Fibroblast of lung (primary cell): ENCODE measurements at regions not wholly inside any gene's neighbourhood (a gene's known extent, or its start where the extent isn't known, plus 50 kb on each side); places are given as distances from the start of the nearest gene placed in this dataset.

Source experiments
- DNase-seq, 2 donors: peaks; one replicate each; pipeline versions ENCODE4 v3.0.0 to v3.0.0-alpha.2; 2010; ENCODE audit warnings: low read depth in 2 of 2
- H2AFZ ChIP-seq: 2 replicates; pipeline ENCODE4 v1.5.1; 2012; ENCODE audit warnings: low read length, control low read depth, inconsistent platforms
- H3K27ac ChIP-seq: 2 replicates; pipeline ENCODE4 v1.5.1; 2011; ENCODE audit warnings: low read length, control low read depth; ENCODE audit not compliant: insufficient read depth
- H3K27me3 ChIP-seq: 2 replicates; pipeline ENCODE4 v1.5.1; 2011; ENCODE audit warnings: mild to moderate bottlenecking, low read length; ENCODE audit not compliant: control insufficient read depth, insufficient read depth
- H3K36me3 ChIP-seq: 2 replicates; pipeline ENCODE4 v1.5.1; 2011; ENCODE audit warnings: low read length; ENCODE audit not compliant: control insufficient read depth, insufficient read depth
- H3K4me1 ChIP-seq: 2 replicates; pipeline ENCODE4 v1.5.1; 2011; ENCODE audit warnings: low read length; ENCODE audit not compliant: control insufficient read depth, insufficient read depth; ENCODE audit errors: extremely low read depth
- H3K4me2 ChIP-seq: 2 replicates; pipeline ENCODE4 v1.5.1; 2011; ENCODE audit warnings: low read length, control low read depth; ENCODE audit not compliant: insufficient read depth; ENCODE audit errors: extremely low read depth
- H3K4me3 ChIP-seq, 4 experiments: fragments of 200-600 bp in 1 of 4; sonication (generic) in 1 of 4; replicated peaks in 1 of 4; 2 replicates each; pipeline ENCODE4 v1.5.1; 2011 to 2016; ENCODE audit warnings: low read length in 4 of 4, low read depth in 3 of 4, mild to moderate bottlenecking in 3 of 4, control low read depth in 2 of 4, inconsistent platforms in 1 of 4, mixed read lengths in 1 of 4; ENCODE audit not compliant: insufficient read depth in 1 of 4; ENCODE audit errors: control extremely low read depth in 1 of 4
- H3K79me2 ChIP-seq: 2 replicates; pipeline ENCODE4 v1.5.1; 2012; ENCODE audit warnings: mild to moderate bottlenecking, low read length, inconsistent platforms; ENCODE audit not compliant: control insufficient read depth, insufficient read depth
- H3K9ac ChIP-seq: 2 replicates; pipeline ENCODE4 v1.5.1; 2011; ENCODE audit warnings: mild to moderate bottlenecking, low read length, control low read depth; ENCODE audit not compliant: insufficient read depth
- H3K9me3 ChIP-seq: 2 replicates; pipeline ENCODE4 v1.5.1; 2012; ENCODE audit warnings: low read depth, low read length; ENCODE audit not compliant: control insufficient read depth, insufficient read depth
- H4K20me1 ChIP-seq: 2 replicates; pipeline ENCODE4 v1.5.1; 2011; ENCODE audit warnings: low read length; ENCODE audit not compliant: control insufficient read depth, insufficient read depth; ENCODE audit errors: extremely low read depth
- EZH2 ChIP-seq: IDR thresholded peaks from 2 replicates; pipeline ENCODE4 v1.5.1; 2012; ENCODE audit warnings: low read length, control low read depth, mild to moderate bottlenecking; ENCODE audit errors: missing control alignments
- TF ChIP-seq, protein P1 (sequence below), 2 donors: IDR thresholded peaks in 1 of 2; conservative IDR thresholded peaks in 1 of 2; 1 replicate in 1 of 2; 2 replicates in 1 of 2; pipeline ENCODE4 v1.5.1; 2011 to 2012; ENCODE audit warnings: low read length in 2 of 2, control low read depth in 1 of 2, inconsistent platforms in 1 of 2, low read depth in 1 of 2, mild to moderate bottlenecking in 1 of 2

GRCh38 chr5:115718927-115719326, 93.1 kb upstream of the TMED7 start:
- Histone ChIP-seq H3K4me3 (no peak overlapping the region), H4K20me1 (no peaks in the 10 kb centered on the region), H3K79me2 (no peaks in the 10 kb centered on the region), H3K9ac (no peak overlapping the region), H3K36me3 (no peaks in the 10 kb centered on the region), H3K27ac (no peak overlapping the region), H3K27me3 (no peaks in the 10 kb centered on the region), H2AFZ (no peak overlapping the region), H3K9me3 (no peaks in the 10 kb centered on the region), H3K4me1 (no peaks in the 10 kb centered on the region), H3K4me2 (no peak overlapping the region)
- no peak for TF ChIP-seq EZH2
- TF ChIP-seq, protein P1, sequence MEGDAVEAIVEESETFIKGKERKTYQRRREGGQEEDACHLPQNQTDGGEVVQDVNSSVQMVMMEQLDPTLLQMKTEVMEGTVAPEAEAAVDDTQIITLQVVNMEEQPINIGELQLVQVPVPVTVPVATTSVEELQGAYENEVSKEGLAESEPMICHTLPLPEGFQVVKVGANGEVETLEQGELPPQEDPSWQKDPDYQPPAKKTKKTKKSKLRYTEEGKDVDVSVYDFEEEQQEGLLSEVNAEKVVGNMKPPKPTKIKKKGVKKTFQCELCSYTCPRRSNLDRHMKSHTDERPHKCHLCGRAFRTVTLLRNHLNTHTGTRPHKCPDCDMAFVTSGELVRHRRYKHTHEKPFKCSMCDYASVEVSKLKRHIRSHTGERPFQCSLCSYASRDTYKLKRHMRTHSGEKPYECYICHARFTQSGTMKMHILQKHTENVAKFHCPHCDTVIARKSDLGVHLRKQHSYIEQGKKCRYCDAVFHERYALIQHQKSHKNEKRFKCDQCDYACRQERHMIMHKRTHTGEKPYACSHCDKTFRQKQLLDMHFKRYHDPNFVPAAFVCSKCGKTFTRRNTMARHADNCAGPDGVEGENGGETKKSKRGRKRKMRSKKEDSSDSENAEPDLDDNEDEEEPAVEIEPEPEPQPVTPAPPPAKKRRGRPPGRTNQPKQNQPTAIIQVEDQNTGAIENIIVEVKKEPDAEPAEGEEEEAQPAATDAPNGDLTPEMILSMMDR (conservative IDR thresholded peaks at IDR 0.05 in 1 of 2, IDR thresholded peaks at IDR 0.05 in 1 of 2; ENCODE audit: low read depth in 1 of 2, low read length in 2 of 2) = no peak
- no peak for DNase-seq

- peaks cover 2% of the 10 kb centered on the region for H3K27me3 ChIP-seq
- no peak overlapping the region for H3K9ac ChIP-seq
Observed at GRCh38 chr5:115713408-115713807, 87.6 kb upstream of the TMED7 start.

GRCh38 chr5:115709585-115709984, 83.7 kb upstream of the TMED7 start:
- Histone ChIP-seq H3K9ac (no peak overlapping the region), H3K36me3 (no peaks in the 10 kb centered on the region), H4K20me1 (no peaks in the 10 kb centered on the region), H3K27me3 (peaks cover 2% of the 10 kb centered on the region), H3K79me2 (no peaks in the 10 kb centered on the region), H3K4me2 (no peak overlapping the region), H2AFZ (no peak overlapping the region), H3K27ac (no peak overlapping the region), H3K4me3 (no peak overlapping the region), H3K4me1 (no peaks in the 10 kb centered on the region), H3K9me3 (no peaks in the 10 kb centered on the region)
- TF ChIP-seq, protein P1 (conservative IDR thresholded peaks at IDR 0.05 in 1 of 2, IDR thresholded peaks at IDR 0.05 in 1 of 2; ENCODE audit: low read depth in 1 of 2, low read length in 2 of 2) = no peak
- no peak for TF ChIP-seq EZH2
- DNase-seq = no peak

More at GRCh38 chr5:115713408-115713807, 87.6 kb upstream of the TMED7 start:
- no peaks in the 10 kb centered on the region for H3K9me3 ChIP-seq
- H3K36me3 ChIP-seq = no peaks in the 10 kb centered on the region
- H2AFZ ChIP-seq = no peak overlapping the region
- no peaks in the 10 kb centered on the region for H3K4me1 ChIP-seq
- no peak overlapping the region for H3K27ac ChIP-seq
- no peaks in the 10 kb centered on the region for H3K79me2 ChIP-seq
- H3K4me2 ChIP-seq = no peak overlapping the region
- no peak for DNase-seq
- H3K4me3 ChIP-seq = no peak overlapping the region
- no peaks in the 10 kb centered on the region for H4K20me1 ChIP-seq
- TF ChIP-seq EZH2 = no peak
- TF ChIP-seq, protein P1 (conservative IDR thresholded peaks at IDR 0.05 in 1 of 2, IDR thresholded peaks at IDR 0.05 in 1 of 2; ENCODE audit: low read depth in 1 of 2, low read length in 2 of 2) = no peak
